Upper lobe of left lung (tissue), 6 donors: ENCODE measurements at regions not wholly inside any gene's neighbourhood (a gene's known extent, or its start where the extent isn't known, plus 50 kb on each side); places are given as distances from the start of the nearest gene placed in this dataset.

Experiments
- ATAC-seq, 2 donors: fragments of 200-7000 bp; cut with Tn5 transposase; one replicate each; pipeline ENCODE4 v1.9.1; 2022; ENCODE audit warnings: mild to moderate bottlenecking in 2 of 2, moderate library complexity in 2 of 2; ENCODE audit not compliant: low FRiP score in 2 of 2
- DNase-seq, 2 donors: peaks; one replicate each; pipeline ENCODE4 v3.0.0-alpha.2; 2019 to 2020
- H3K27ac ChIP-seq, 4 donors: fragments of 200-600 bp; sonication (generic); one replicate each; pipeline ENCODE4 v1.5.1; 2016 to 2019
- H3K27me3 ChIP-seq, 4 donors: fragments of 200-600 bp; sonication (generic); one replicate each; pipeline ENCODE4 v1.5.1; 2017 to 2019
- H3K36me3 ChIP-seq, 4 donors: fragments of 200-600 bp; sonication (generic); one replicate each; pipeline ENCODE4 v1.5.1; 2016 to 2019
- H3K4me1 ChIP-seq, 4 donors: fragments of 200-600 bp; sonication (generic); one replicate each; pipeline ENCODE4 v1.5.1; 2018 to 2019
- H3K4me3 ChIP-seq, 4 donors: fragments of 200-600 bp; sonication (generic); one replicate each; pipeline ENCODE4 v1.5.1; 2017 to 2019; ENCODE audit warnings: mild to moderate bottlenecking in 2 of 4, moderate library complexity in 1 of 4
- H3K9me3 ChIP-seq, 4 donors: fragments of 200-600 bp; sonication (generic); one replicate each; pipeline ENCODE4 v1.5.1; 2018 to 2019
- EP300 ChIP-seq, 4 donors: sonication (generic); formaldehyde crosslinking; IDR thresholded peaks; one replicate each; pipeline ENCODE4 v1.5.1; 2017; ENCODE audit warnings: antibody characterized with exemption in 4 of 4, control low read depth in 2 of 4
- POLR2A ChIP-seq, 4 donors: fragments of 450-650 bp; IDR thresholded peaks; one replicate each; pipeline ENCODE4 v1.5.1; 2016 to 2017; ENCODE audit warnings: antibody characterized with exemption in 4 of 4, mild to moderate bottlenecking in 2 of 4
- POLR2AphosphoS5 ChIP-seq, 2 donors: sonication (generic); formaldehyde crosslinking; IDR thresholded peaks; one replicate each; pipeline ENCODE4 v1.5.1; 2017; ENCODE audit warnings: antibody characterized with exemption in 2 of 2
- WGBS, 2 donors: methylation state at CpG; one replicate each; pipeline ENCODE4 v1.1.5; 2017 to 2018; 5-methylcytosine and 5-hydroxymethylcytosine counted together
- TF ChIP-seq, protein P1 (sequence below), 6 experiments: fragments of 450-650 bp in 4 of 6; fragments of 200-600 bp in 2 of 6; sonication (generic) in 2 of 6; IDR thresholded peaks; one replicate each; pipeline ENCODE4 v1.5.1; 2016 to 2019; ENCODE audit warnings: antibody characterized with exemption in 6 of 6
- donor health status: DM: no; HTN: no; CAD: no; lungs with moderate emphysema.
- donor health status: DM: no; HTN: yes; CAD: no; lungs with severe emphysema.

DNA sequence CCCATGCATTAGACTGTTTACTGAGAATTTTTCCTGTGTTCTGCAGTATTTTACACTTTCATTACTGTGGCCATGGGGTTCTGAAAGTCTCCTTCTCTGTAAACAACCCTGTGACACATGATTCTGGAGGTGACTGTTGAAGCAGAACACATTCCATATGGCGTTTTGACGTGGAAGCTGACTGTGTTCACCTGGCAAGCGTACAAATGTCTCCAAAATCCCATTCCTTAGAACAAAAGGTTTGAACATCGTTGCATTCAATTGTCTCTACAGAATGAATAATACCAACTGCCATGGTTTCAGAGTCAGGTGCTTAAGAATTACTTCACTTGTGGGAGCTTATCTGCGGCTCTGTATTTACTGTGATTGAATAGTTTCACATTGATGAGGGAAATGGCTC is 485.6 kb upstream of the TMEM132C start:
- Histone ChIP-seq H3K4me1 (no peaks in the 10 kb centered on the region), H3K27me3 (no peaks in the 10 kb centered on the region), H3K36me3 (no peaks in the 10 kb centered on the region), H3K27ac (no peak overlapping the region), H3K9me3 (no peaks in the 10 kb centered on the region), H3K4me3 (no peak overlapping the region)
- DNase-seq (no peak), ATAC-seq (no peak)
- WGBS, 2 donors: 63 to 71% methylated on average over 5 of the region's 5 CpGs
- TF ChIP-seq POLR2A (IDR thresholded peaks at IDR 0.05) (no peak), EP300 (IDR thresholded peaks at IDR 0.05) (no peak), POLR2AphosphoS5 (IDR thresholded peaks at IDR 0.05) (no peak)
- TF ChIP-seq, protein P1, sequence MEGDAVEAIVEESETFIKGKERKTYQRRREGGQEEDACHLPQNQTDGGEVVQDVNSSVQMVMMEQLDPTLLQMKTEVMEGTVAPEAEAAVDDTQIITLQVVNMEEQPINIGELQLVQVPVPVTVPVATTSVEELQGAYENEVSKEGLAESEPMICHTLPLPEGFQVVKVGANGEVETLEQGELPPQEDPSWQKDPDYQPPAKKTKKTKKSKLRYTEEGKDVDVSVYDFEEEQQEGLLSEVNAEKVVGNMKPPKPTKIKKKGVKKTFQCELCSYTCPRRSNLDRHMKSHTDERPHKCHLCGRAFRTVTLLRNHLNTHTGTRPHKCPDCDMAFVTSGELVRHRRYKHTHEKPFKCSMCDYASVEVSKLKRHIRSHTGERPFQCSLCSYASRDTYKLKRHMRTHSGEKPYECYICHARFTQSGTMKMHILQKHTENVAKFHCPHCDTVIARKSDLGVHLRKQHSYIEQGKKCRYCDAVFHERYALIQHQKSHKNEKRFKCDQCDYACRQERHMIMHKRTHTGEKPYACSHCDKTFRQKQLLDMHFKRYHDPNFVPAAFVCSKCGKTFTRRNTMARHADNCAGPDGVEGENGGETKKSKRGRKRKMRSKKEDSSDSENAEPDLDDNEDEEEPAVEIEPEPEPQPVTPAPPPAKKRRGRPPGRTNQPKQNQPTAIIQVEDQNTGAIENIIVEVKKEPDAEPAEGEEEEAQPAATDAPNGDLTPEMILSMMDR (IDR thresholded peaks at IDR 0.05): no peak

DNA sequence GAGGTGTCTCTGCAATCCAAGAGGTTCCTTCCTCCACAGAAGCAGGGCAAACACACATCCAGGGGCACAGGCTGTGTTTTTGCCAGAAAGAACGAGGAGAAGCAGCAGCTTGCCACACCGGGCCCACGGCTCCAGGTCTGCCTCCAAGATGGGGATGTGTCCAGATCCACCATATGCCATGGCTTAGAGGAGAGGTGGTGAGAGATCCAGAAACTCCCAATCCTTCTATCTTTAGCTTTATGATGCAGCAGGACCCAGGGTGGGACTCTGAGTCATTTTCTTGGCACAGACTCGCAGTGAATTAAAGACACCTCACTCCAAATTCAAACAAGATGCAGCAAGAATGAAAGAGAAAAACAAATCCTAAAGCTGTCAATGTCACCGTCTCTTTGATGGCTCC is 481.4 kb upstream of the TMEM132C start:
- Histone ChIP-seq H3K4me3 (no peak overlapping the region), H3K27ac (no peak overlapping the region), H3K4me1 (no peaks in the 10 kb centered on the region), H3K36me3 (no peaks in the 10 kb centered on the region), H3K27me3 (no peaks in the 10 kb centered on the region), H3K9me3 (no peaks in the 10 kb centered on the region)
- ATAC-seq (peak in 1 of 2 donors; percentile 89), DNase-seq (no peak)
- 53 to 64% methylated on average over 2 to 5 of the region's 5 CpGs for WGBS, 2 donors
- TF ChIP-seq POLR2A (IDR thresholded peaks at IDR 0.05): no peak
- TF ChIP-seq EP300 (IDR thresholded peaks at IDR 0.05): no peak
- TF ChIP-seq POLR2AphosphoS5 (IDR thresholded peaks at IDR 0.05): no peak
- TF ChIP-seq, protein P1 (IDR thresholded peaks at IDR 0.05): no peak

DNA sequence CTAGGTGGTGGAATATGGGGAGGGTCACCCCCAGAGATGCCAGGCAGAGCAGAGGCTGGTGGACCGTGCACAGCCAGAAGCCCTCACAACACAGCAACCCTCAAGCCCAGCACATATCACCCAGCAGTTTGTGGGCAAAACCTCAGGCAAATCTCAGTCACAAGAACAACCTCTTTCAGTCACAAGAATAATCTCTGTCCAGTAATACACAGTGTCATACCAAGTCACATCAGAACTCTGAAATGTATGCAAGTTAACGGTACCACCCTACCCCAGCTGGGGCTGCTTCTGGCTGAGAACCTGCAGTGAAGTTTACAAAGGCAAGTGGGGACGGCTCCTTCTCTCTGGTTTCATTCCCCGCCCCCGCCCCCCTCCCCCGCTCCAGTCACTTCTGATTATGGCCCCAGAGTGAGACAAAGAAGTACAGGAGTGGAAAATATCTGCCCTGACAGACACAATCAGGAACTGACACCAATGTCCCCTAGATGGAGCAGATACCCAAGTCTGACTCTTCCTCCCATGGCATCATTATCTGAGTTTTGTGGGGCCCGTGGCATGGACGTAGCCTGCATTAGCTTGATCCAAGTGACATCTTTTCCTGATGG is 480.9 kb upstream of the TMEM132C start:
- Histone ChIP-seq H3K9me3 (no peaks in the 10 kb centered on the region), H3K27me3 (no peaks in the 10 kb centered on the region), H3K4me1 (no peaks in the 10 kb centered on the region), H3K27ac (no peak overlapping the region), H3K4me3 (no peak overlapping the region), H3K36me3 (no peaks in the 10 kb centered on the region)
- WGBS, 2 donors: 66 to 68% methylated on average over 8 of the region's 8 CpGs
- DNase-seq: no peak
- TF ChIP-seq POLR2AphosphoS5 (IDR thresholded peaks at IDR 0.05) (no peak), POLR2A (IDR thresholded peaks at IDR 0.05) (no peak), EP300 (IDR thresholded peaks at IDR 0.05) (no peak)
- TF ChIP-seq, protein P1 (IDR thresholded peaks at IDR 0.05): no peak
- ATAC-seq: peak in 1 of 2 donors; percentile 35

DNA sequence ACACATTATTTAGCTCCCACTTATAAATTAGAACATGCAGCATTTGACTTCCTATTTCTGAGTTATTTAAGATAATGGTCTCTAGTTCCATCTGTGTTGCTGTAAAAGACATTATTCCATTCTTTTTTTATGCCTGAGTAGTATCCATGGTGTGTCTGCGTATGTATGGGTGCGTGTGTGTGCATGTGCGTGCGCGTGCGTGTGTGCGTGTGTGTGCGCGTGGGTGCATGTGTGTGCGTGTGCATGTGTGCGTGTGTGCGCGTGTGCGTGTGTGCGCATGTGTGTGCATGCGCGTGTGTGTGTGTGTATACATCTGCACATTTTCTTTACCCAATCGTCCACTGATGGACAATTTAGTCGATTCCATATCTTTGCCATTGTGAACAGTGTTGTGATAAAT is 479.4 kb upstream of the TMEM132C start:
- Histone ChIP-seq H3K4me1 (no peaks in the 10 kb centered on the region), H3K27me3 (no peaks in the 10 kb centered on the region), H3K4me3 (no peak overlapping the region), H3K36me3 (no peaks in the 10 kb centered on the region), H3K9me3 (no peaks in the 10 kb centered on the region), H3K27ac (no peak overlapping the region)
- ATAC-seq (no peak), DNase-seq (peak in 1 of 2 donors; percentile 48)
- no peak for TF ChIP-seq EP300 (IDR thresholded peaks at IDR 0.05)
- TF ChIP-seq POLR2AphosphoS5 (IDR thresholded peaks at IDR 0.05): no peak
- WGBS, 2 donors: 76 to 81% methylated on average over 19 of the region's 19 CpGs

DNA sequence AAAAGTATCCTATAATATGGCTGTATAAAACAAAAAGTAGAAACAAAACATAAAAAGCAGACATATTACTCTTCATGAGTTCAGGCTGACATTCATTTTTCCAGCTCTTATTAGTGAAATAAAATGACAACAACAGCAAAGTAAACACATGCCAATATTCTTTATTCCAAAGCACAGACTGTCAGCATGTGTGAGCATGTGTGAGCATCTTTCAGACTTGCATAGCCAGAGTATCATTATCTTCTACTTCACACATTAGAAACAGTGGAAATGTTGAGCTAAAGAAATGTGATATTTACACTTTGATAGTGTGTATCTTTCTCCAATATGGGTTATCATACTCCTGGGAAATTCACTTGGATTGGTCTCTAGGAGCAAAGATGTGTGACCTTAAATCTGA is 476.6 kb upstream of the TMEM132C start:
- DNase-seq (no peak), ATAC-seq (no peak)
- H3K9me3 ChIP-seq: no peaks in the 10 kb centered on the region
- H3K27me3 ChIP-seq: no peaks in the 10 kb centered on the region
- H3K36me3 ChIP-seq: no peaks in the 10 kb centered on the region
- TF ChIP-seq POLR2AphosphoS5 (IDR thresholded peaks at IDR 0.05) (no peak), POLR2A (IDR thresholded peaks at IDR 0.05) (no peak), EP300 (IDR thresholded peaks at IDR 0.05) (no peak)
- TF ChIP-seq, protein P1 (IDR thresholded peaks at IDR 0.05): no peak
- no peak overlapping the region for H3K27ac ChIP-seq
- H3K4me1 ChIP-seq: no peaks in the 10 kb centered on the region
- no peak overlapping the region for H3K4me3 ChIP-seq
